ENCODE measurements at regions not wholly inside any gene's neighbourhood (a gene's known extent, or its start where the extent isn't known, plus 50 kb on each side); places are given as distances from the start of the nearest gene placed in this dataset.

GRCh38 chr9:88891040-88891439 is 100.2 kb upstream of the S1PR3 start:
- TF ChIP-seq, protein P1, sequence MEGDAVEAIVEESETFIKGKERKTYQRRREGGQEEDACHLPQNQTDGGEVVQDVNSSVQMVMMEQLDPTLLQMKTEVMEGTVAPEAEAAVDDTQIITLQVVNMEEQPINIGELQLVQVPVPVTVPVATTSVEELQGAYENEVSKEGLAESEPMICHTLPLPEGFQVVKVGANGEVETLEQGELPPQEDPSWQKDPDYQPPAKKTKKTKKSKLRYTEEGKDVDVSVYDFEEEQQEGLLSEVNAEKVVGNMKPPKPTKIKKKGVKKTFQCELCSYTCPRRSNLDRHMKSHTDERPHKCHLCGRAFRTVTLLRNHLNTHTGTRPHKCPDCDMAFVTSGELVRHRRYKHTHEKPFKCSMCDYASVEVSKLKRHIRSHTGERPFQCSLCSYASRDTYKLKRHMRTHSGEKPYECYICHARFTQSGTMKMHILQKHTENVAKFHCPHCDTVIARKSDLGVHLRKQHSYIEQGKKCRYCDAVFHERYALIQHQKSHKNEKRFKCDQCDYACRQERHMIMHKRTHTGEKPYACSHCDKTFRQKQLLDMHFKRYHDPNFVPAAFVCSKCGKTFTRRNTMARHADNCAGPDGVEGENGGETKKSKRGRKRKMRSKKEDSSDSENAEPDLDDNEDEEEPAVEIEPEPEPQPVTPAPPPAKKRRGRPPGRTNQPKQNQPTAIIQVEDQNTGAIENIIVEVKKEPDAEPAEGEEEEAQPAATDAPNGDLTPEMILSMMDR (IDR thresholded peaks at IDR 0.05; ENCODE audit: insufficient read depth, low read length, poor library complexity, severe bottlenecking): no peak
- TF ChIP-seq EZH2phosphoT487 (conservative IDR thresholded peaks at IDR 0.05; ENCODE audit: low read length): no peak

All from SU-DHL-6 (cell line).